ENCODE measurements at regions not wholly inside any gene's neighbourhood (a gene's known extent, or its start where the extent isn't known, plus 50 kb on each side); places are given as distances from the start of the nearest gene placed in this dataset.

DNA sequence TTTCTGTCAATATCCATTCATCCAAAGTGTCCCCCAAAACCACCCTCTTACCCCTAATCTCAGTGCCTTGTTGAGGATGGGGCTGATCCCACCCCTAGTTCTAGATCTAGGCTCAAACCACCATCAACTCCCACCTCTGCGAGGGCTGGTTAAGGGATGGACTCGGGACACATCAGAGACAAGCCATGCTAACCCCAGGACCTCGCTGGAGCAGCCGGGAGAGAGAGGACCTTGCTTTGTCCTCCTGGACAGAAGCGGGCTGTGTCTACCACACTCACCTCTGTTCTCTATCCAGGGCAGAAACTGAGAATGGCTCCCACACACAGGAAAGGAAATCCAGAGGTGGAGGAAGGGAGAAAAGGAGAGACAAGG is 90.8 kb upstream of the UQCRFS1 start:
- in situ Hi-C loops (cut with HindIII; ENCODE audit: low sequenced_read_pairs) = no loop called here
- TF ChIP-seq, protein P1, sequence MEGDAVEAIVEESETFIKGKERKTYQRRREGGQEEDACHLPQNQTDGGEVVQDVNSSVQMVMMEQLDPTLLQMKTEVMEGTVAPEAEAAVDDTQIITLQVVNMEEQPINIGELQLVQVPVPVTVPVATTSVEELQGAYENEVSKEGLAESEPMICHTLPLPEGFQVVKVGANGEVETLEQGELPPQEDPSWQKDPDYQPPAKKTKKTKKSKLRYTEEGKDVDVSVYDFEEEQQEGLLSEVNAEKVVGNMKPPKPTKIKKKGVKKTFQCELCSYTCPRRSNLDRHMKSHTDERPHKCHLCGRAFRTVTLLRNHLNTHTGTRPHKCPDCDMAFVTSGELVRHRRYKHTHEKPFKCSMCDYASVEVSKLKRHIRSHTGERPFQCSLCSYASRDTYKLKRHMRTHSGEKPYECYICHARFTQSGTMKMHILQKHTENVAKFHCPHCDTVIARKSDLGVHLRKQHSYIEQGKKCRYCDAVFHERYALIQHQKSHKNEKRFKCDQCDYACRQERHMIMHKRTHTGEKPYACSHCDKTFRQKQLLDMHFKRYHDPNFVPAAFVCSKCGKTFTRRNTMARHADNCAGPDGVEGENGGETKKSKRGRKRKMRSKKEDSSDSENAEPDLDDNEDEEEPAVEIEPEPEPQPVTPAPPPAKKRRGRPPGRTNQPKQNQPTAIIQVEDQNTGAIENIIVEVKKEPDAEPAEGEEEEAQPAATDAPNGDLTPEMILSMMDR (IDR thresholded peaks at IDR 0.05; ENCODE audit: low read depth, low read length) = no peak
- no peak overlapping the region for H3K4me3 ChIP-seq (ENCODE audit: low read depth, low read length)
- no peak for DNase-seq (ENCODE audit: low read depth, low spot score)

DNA sequence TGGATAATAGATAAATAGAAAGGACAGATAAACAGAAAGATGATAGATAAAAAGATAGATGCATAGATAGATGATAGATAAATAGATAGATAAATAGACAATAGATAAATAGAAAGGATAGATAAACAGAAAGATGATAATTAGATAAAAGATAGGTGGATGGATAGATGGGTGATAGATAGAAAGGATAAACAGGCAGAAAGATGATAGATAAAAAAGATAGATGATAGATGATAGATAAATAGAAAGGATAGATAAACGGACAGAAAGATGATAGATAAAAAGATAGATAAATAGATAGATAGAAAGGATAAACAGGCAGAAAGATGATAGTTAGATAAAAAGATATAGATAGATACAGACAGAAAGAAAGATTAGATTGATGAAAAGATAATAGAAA is 92.3 kb upstream of the UQCRFS1 start:
- TF ChIP-seq, protein P1 (IDR thresholded peaks at IDR 0.05; ENCODE audit: low read depth, low read length) = no peak
- in situ Hi-C loops (cut with HindIII; ENCODE audit: low sequenced_read_pairs) = no loop called here
- no peak overlapping the region for H3K4me3 ChIP-seq (ENCODE audit: low read depth, low read length)
- DNase-seq (ENCODE audit: low read depth, low spot score) = no peak

DNA sequence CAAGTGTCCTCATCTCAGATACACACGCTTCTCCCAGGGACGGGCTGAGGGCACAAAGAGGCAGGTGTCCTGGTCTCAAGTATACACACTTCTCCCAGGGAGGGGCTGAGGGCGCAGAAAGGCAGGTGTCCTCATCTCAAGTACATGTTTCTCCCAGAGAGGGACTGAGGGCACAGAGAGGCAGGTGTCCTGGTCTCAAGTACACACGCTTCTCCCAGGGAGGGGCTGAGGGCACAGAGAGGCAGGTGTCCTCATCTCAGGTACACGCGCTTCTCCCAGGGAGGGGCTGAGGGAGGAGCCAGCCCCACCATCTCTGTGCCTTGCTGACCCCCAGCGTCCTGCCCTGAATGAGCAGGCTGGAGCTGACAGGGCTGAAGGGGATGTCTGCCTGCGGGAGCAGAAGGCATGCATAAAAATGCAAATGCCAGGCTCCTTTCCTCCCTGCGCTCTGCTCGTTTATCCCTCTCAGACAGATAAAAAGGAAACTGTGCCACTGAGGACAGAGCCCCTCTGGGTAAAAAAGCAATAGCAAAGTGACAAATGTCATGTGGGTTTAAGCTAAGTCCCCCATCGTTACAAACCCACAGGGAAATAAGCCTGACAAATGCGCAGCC is 96.1 kb upstream of the UQCRFS1 start:
- in situ Hi-C loops (cut with HindIII; ENCODE audit: low sequenced_read_pairs) = no loop called here
- TF ChIP-seq, protein P1 (IDR thresholded peaks at IDR 0.05; ENCODE audit: low read depth, low read length) = no peak
- no peak for DNase-seq (ENCODE audit: low read depth, low spot score)
- no peak overlapping the region for H3K4me3 ChIP-seq (ENCODE audit: low read depth, low read length)

GRCh38 chr19:29309637-29310036 is 96.7 kb upstream of the UQCRFS1 start:
- in situ Hi-C loops (cut with HindIII; ENCODE audit: low sequenced_read_pairs) = no loop called here
- DNase-seq (ENCODE audit: low read depth, low spot score) = no peak
- H3K4me3 ChIP-seq (ENCODE audit: low read depth, low read length) = no peak overlapping the region
- TF ChIP-seq, protein P1 (IDR thresholded peaks at IDR 0.05; ENCODE audit: low read depth, low read length) = no peak

GRCh38 chr19:29311191-29311790 is 98.3 kb upstream of the UQCRFS1 start:
- TF ChIP-seq, protein P1 (IDR thresholded peaks at IDR 0.05; ENCODE audit: low read depth, low read length) = no peak
- DNase-seq (ENCODE audit: low read depth, low spot score) = no peak
- H3K4me3 ChIP-seq (ENCODE audit: low read depth, low read length) = no peak overlapping the region
- in situ Hi-C loops (cut with HindIII; ENCODE audit: low sequenced_read_pairs) = no loop called here

- TF ChIP-seq, protein P1 (IDR thresholded peaks at IDR 0.05; ENCODE audit: low read depth, low read length) = no peak
- no peak overlapping the region for H3K4me3 ChIP-seq (ENCODE audit: low read depth, low read length)
- no peak for DNase-seq (ENCODE audit: low read depth, low spot score)
- in situ Hi-C loops (cut with HindIII; ENCODE audit: low sequenced_read_pairs) = no loop called here
Measured at GRCh38 chr19:29315556-29316190, 102.7 kb upstream of the UQCRFS1 start.

Data from astrocyte of the spinal cord (primary cell).